GM12878 (cell line): ENCODE measurements at regions not wholly inside any gene's neighbourhood (a gene's known extent, or its start where the extent isn't known, plus 50 kb on each side); places are given as distances from the start of the nearest gene placed in this dataset.

Experiments used
- BCL3 ChIP-seq: IDR thresholded peaks from 2 replicates; pipeline ENCODE4 v1.6.1; 2011; ENCODE audit warnings: borderline replicate concordance, low read depth, mild to moderate bottlenecking, moderate library complexity, low read length; ENCODE audit not compliant: insufficient read depth, poor library complexity, severe bottlenecking
- CREM ChIP-seq: IDR thresholded peaks from 2 replicates; pipeline ENCODE4 v1.6.1; 2014; ENCODE audit warnings: antibody characterized with exemption, low read depth
- CTCF ChIP-seq, 3 experiments: IDR thresholded peaks in 2 of 3; conservative IDR thresholded peaks in 1 of 3; 2 replicates each; pipeline ENCODE4 v1.5.1; 2011; ENCODE audit warnings: low read depth in 3 of 3, low read length in 3 of 3, mild to moderate bottlenecking in 3 of 3, control low read depth in 2 of 3, moderate library complexity in 2 of 3, inconsistent platforms in 1 of 3, mixed read lengths in 1 of 3; ENCODE audit not compliant: control insufficient read depth in 2 of 3, insufficient read depth in 1 of 3; ENCODE audit errors: extremely low read depth in 1 of 3
- E2F4 ChIP-seq: IDR thresholded peaks from 2 replicates; pipeline ENCODE4 v1.6.1; 2012; ENCODE audit warnings: low read depth, low read length, improper control_type of control experiment
- FOXM1 ChIP-seq: IDR thresholded peaks from 2 replicates; pipeline ENCODE4 v1.6.1; 2012; ENCODE audit warnings: low read depth, mild to moderate bottlenecking, inconsistent platforms, low read length, moderate library complexity
- GABPA ChIP-seq: IDR thresholded peaks from 2 replicates; pipeline ENCODE4 v1.6.1; 2014; ENCODE audit warnings: antibody characterized with exemption, low read depth, mild to moderate bottlenecking, inconsistent platforms
- JUNB ChIP-seq: IDR thresholded peaks from 2 replicates; pipeline ENCODE4 v1.6.1; 2016; ENCODE audit warnings: antibody characterized with exemption, mild to moderate bottlenecking
- SUPT20H ChIP-seq: IDR thresholded peaks from 2 replicates; pipeline ENCODE4 v1.6.1; 2011; ENCODE audit warnings: low read depth, mild to moderate bottlenecking, low read length, moderate library complexity, borderline replicate concordance; ENCODE audit not compliant: control insufficient read depth
- ZBTB40 ChIP-seq: fragments of 450-650 bp; IDR thresholded peaks from 2 replicates; pipeline ENCODE4 v1.6.1; 2016; ENCODE audit warnings: mild to moderate bottlenecking, moderate library complexity, borderline replicate concordance
- TF ChIP-seq, protein P1 (sequence below): fragments of 450-650 bp; formaldehyde crosslinking; IDR thresholded peaks from 2 replicates; pipeline ENCODE4 v1.4.0; 2020; ENCODE audit warnings: mild to moderate bottlenecking, moderate library complexity

DNA sequence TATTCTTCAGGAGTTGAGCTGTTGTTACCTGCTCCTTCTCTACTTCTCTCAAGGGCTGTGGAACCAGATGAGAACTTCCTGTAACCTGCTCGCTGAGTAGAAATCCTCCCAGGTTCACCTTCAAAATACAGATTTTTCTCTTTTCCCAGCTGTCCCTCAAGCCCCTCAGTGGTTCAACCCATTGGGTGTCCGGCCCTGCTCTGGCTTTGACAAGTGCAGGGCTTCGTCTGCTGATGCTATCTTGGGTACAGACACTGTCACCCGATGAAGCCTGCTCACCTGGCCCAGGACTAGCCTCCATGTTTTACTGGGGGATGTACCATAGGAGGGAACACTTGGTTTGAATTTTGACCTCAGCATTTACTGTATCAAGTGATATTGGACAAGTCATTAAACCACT is 490.4 kb downstream of the IRX1 start:
- TF ChIP-seq FOXM1 (no peak), ZBTB40 (no peak), BCL3 (no peak), CREM (no peak), CTCF (IDR thresholded peaks at IDR 0.05 in 2 of 3, conservative IDR thresholded peaks at IDR 0.05 in 1 of 3; ENCODE audit: control insufficient read depth in 2 of 3, extremely low read depth in 1 of 3, insufficient read depth in 1 of 3, low read depth in 3 of 3, low read length in 3 of 3) (no peak), E2F4 (no peak), JUNB (no peak), GABPA (no peak), SUPT20H (no peak)
- TF ChIP-seq, protein P1, sequence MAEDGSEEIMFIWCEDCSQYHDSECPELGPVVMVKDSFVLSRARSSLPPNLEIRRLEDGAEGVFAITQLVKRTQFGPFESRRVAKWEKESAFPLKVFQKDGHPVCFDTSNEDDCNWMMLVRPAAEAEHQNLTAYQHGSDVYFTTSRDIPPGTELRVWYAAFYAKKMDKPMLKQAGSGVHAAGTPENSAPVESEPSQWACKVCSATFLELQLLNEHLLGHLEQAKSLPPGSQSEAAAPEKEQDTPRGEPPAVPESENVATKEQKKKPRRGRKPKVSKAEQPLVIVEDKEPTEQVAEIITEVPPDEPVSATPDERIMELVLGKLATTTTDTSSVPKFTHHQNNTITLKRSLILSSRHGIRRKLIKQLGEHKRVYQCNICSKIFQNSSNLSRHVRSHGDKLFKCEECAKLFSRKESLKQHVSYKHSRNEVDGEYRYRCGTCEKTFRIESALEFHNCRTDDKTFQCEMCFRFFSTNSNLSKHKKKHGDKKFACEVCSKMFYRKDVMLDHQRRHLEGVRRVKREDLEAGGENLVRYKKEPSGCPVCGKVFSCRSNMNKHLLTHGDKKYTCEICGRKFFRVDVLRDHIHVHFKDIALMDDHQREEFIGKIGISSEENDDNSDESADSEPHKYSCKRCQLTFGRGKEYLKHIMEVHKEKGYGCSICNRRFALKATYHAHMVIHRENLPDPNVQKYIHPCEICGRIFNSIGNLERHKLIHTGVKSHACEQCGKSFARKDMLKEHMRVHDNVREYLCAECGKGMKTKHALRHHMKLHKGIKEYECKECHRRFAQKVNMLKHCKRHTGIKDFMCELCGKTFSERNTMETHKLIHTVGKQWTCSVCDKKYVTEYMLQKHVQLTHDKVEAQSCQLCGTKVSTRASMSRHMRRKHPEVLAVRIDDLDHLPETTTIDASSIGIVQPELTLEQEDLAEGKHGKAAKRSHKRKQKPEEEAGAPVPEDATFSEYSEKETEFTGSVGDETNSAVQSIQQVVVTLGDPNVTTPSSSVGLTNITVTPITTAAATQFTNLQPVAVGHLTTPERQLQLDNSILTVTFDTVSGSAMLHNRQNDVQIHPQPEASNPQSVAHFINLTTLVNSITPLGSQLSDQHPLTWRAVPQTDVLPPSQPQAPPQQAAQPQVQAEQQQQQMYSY (CRISPR knock-in tag), result no peak
